ENCODE measurements at regions not wholly inside any gene's neighbourhood (a gene's known extent, or its start where the extent isn't known, plus 50 kb on each side); places are given as distances from the start of the nearest gene placed in this dataset.

GRCh38 chr16:60682219-60682618 lies 1354.0 kb downstream of the CDH8 start:
- no peak for TF ChIP-seq POLR2AphosphoS5 (IDR thresholded peaks at IDR 0.05)
- no peak for TF ChIP-seq CTCF (IDR thresholded peaks at IDR 0.05 in 8 of 11, conservative IDR thresholded peaks at IDR 0.05 in 3 of 11)
- no peak for TF ChIP-seq POLR2A (IDR thresholded peaks at IDR 0.05)
